Colonic mucosa (tissue), 4 donors: ENCODE measurements at regions not wholly inside any gene's neighbourhood (a gene's known extent, or its start where the extent isn't known, plus 50 kb on each side); places are given as distances from the start of the nearest gene placed in this dataset.

Source experiments
- DNase-seq: peaks from one replicate; pipeline ENCODE4 v3.0.0-alpha.2; 2020
- H3K27ac ChIP-seq: fragments of 200-600 bp; one replicate; pipeline ENCODE4 v1.8.0; 2021
- H3K27me3 ChIP-seq: fragments of 200-600 bp; one replicate; pipeline ENCODE4 v1.8.0; 2021
- H3K36me3 ChIP-seq: fragments of 200-600 bp; one replicate; pipeline ENCODE4 v1.8.0; 2021
- H3K4me1 ChIP-seq: fragments of 200-600 bp; one replicate; pipeline ENCODE4 v1.8.0; 2021; ENCODE audit warnings: mild to moderate bottlenecking
- H3K4me3 ChIP-seq: fragments of 200-600 bp; one replicate; pipeline ENCODE4 v1.8.0; 2021
- H3K9ac ChIP-seq, 2 donors: one replicate each; pipeline ENCODE4 v1.7.0; 2013; ENCODE audit warnings: control low read depth in 2 of 2, low read depth in 2 of 2, low read length in 2 of 2
- H3K9me3 ChIP-seq: fragments of 200-600 bp; one replicate; pipeline ENCODE4 v1.8.0; 2021
- CTCF ChIP-seq: fragments of 200-600 bp; IDR thresholded peaks from one replicate; pipeline ENCODE4 v1.8.0; 2022; ENCODE audit warnings: antibody characterized with exemption, mild to moderate bottlenecking
- intact Hi-C: fragments of 100-400 bp; cut with DNase I; formaldehyde crosslinking; loops from one replicate; pipeline ENCODE4 v1.14.1; 2022
- donor health status: healthy.
- donor health status: DM: no; HTN: no; CAD: no.
- donor health status: DM: no; HTN: no; CAD: no.

GRCh38 chr16:51272420-51272819 is 121.3 kb upstream of the SALL1 start:
- TF ChIP-seq CTCF = no peak
- Histone ChIP-seq H3K4me3 (no peak overlapping the region), H3K4me1 (no peaks in the 10 kb centered on the region), H3K9ac (no peak overlapping the region), H3K36me3 (no peaks in the 10 kb centered on the region), H3K27ac (no peak overlapping the region), H3K27me3 (no peaks in the 10 kb centered on the region), H3K9me3 (no peaks in the 10 kb centered on the region)
- DNase-seq = no peak
- intact Hi-C loops = no loop called here

GRCh38 chr16:51271156-51271701 is 120.2 kb upstream of the SALL1 start:
- Histone ChIP-seq H3K27me3 (no peaks in the 10 kb centered on the region), H3K27ac (no peak overlapping the region), H3K4me1 (no peaks in the 10 kb centered on the region), H3K4me3 (no peak overlapping the region), H3K36me3 (no peaks in the 10 kb centered on the region), H3K9ac (no peak overlapping the region), H3K9me3 (no peaks in the 10 kb centered on the region)
- DNase-seq = no peak
- no peak for TF ChIP-seq CTCF
- intact Hi-C loops = no loop called here

GRCh38 chr16:51268237-51268636 is 117.2 kb upstream of the SALL1 start:
- Histone ChIP-seq H3K4me1 (no peaks in the 10 kb centered on the region), H3K27ac (no peak overlapping the region), H3K9ac (no peak overlapping the region), H3K4me3 (no peak overlapping the region), H3K9me3 (no peaks in the 10 kb centered on the region), H3K36me3 (no peaks in the 10 kb centered on the region), H3K27me3 (no peaks in the 10 kb centered on the region)
- no peak for DNase-seq
- intact Hi-C loops = no loop called here
- no peak for TF ChIP-seq CTCF

GRCh38 chr16:51267681-51268080 is 116.6 kb upstream of the SALL1 start:
- Histone ChIP-seq H3K9ac (no peak overlapping the region), H3K27ac (no peak overlapping the region), H3K36me3 (no peaks in the 10 kb centered on the region), H3K27me3 (no peaks in the 10 kb centered on the region), H3K4me1 (no peaks in the 10 kb centered on the region), H3K9me3 (no peaks in the 10 kb centered on the region), H3K4me3 (no peak overlapping the region)
- no peak for TF ChIP-seq CTCF
- DNase-seq = no peak
- intact Hi-C loops = no loop called here

- no peaks in the 10 kb centered on the region for H3K4me1 ChIP-seq
- intact Hi-C loops = no loop called here
- no peaks in the 10 kb centered on the region for H3K36me3 ChIP-seq
- DNase-seq = no peak
- TF ChIP-seq CTCF = no peak
- no peak overlapping the region for H3K27ac ChIP-seq
- H3K9me3 ChIP-seq = no peaks in the 10 kb centered on the region
- no peaks in the 10 kb centered on the region for H3K27me3 ChIP-seq
- no peak overlapping the region for H3K4me3 ChIP-seq
- H3K9ac ChIP-seq = no peak overlapping the region
Observed at GRCh38 chr16:51262428-51262827, 111.4 kb upstream of the SALL1 start.
